ENCODE measurements at regions not wholly inside any gene's neighbourhood (a gene's known extent, or its start where the extent isn't known, plus 50 kb on each side); places are given as distances from the start of the nearest gene placed in this dataset.

DNA sequence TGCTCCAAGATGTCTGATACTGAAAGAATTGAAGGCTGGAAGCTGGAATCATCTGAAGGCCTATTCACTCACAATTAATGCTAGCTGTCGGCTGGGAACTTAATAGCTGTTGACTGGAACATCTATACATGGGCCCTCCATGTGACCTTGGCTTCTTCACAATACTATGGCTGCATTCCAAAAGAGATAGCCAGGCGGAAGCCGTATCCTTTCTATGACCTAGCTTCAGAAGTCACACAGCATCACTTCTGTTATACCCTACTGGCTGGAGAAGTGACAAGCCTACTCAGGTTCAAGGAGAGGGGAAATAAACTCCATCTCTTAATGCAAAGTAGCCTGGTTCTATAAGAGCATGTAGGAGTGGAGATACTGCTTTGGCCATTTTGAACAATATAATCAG is 50.9 kb upstream of the SPRED1 start:
- H3K36me3 ChIP-seq (ENCODE audit: control insufficient read depth in 3 of 3, insufficient read depth in 3 of 3, low read length in 3 of 3), result no peaks in the 10 kb centered on the region
- H3K27ac ChIP-seq (ENCODE audit: low read depth, low read length), result no peak overlapping the region
- H3K4me1 ChIP-seq (ENCODE audit: control insufficient read depth in 3 of 3, insufficient read depth in 3 of 3, low read length in 3 of 3), result no peaks in the 10 kb centered on the region
- no peaks in the 10 kb centered on the region for H3K27me3 ChIP-seq (ENCODE audit: control insufficient read depth in 3 of 3, insufficient read depth in 3 of 3, low read length in 3 of 3)
- H3K9me3 ChIP-seq (ENCODE audit: control insufficient read depth in 3 of 3, low read length in 3 of 3), result no peaks in the 10 kb centered on the region
- no peak overlapping the region for H3K9ac ChIP-seq (ENCODE audit: low read depth in 1 of 3, low read length in 3 of 3)
- H3K4me3 ChIP-seq (ENCODE audit: low read length in 3 of 3), result no peak overlapping the region

DNA sequence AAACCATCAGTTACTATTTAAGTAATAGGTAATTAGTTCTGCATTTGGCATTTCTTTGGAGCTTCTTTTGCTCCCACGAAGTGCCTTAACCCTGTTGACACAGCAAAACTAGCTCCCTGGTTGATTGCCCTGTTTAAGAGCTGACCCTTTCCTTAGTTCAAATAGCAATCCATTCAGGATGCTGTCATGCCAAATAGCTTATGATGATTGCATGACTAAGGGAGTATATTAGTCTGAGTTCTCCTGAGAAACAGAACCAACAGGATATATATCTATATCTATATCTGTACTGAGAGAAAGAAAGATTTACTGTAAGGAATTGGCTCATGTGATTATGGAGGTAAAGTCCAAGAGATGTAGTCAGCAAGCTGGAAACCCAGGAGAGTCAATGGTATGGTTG is 50.3 kb upstream of the SPRED1 start:
- H3K4me3 ChIP-seq (ENCODE audit: low read length in 3 of 3), result no peak overlapping the region
- no peak overlapping the region for H3K9ac ChIP-seq (ENCODE audit: low read depth in 1 of 3, low read length in 3 of 3)
- H3K27ac ChIP-seq (ENCODE audit: low read depth, low read length), result no peak overlapping the region

More for the DNA sequence above, 50.3 kb upstream of the SPRED1 start:
- Histone ChIP-seq H3K4me1 (ENCODE audit: control insufficient read depth in 3 of 3, insufficient read depth in 3 of 3, low read length in 3 of 3) (no peaks in the 10 kb centered on the region), H3K36me3 (ENCODE audit: control insufficient read depth in 3 of 3, insufficient read depth in 3 of 3, low read length in 3 of 3) (no peaks in the 10 kb centered on the region), H3K9me3 (ENCODE audit: control insufficient read depth in 3 of 3, low read length in 3 of 3) (no peaks in the 10 kb centered on the region), H3K27me3 (ENCODE audit: control insufficient read depth in 3 of 3, insufficient read depth in 3 of 3, low read length in 3 of 3) (no peaks in the 10 kb centered on the region)

All from skeletal muscle tissue (tissue), 3 donors.